MCF 10A (cell line): ENCODE measurements at regions not wholly inside any gene's neighbourhood (a gene's known extent, or its start where the extent isn't known, plus 50 kb on each side); places are given as distances from the start of the nearest gene placed in this dataset.

Experiments used
- BruUV-seq: library from RNA; stranded (reverse); fragments of 400-500 nt; replicated peaks from 2 replicates; lab custom pipeline; 2021; lab: Mats Ljungman, UMichigan
- CTCF ChIA-PET: fragments of 300-600 bp; sonication (Branson Sonifier 250); formaldehyde crosslinking; extraction: SDS; loops from one replicate; lab custom pipeline; 2021; ENCODE audit warnings: antibody characterized with exemption, inconsistent platforms; lab: Yijun Ruan, JAX
- POLR2A ChIA-PET: fragments of 300-600, 350-650 bp; sonication (Branson Sonifier 250); formaldehyde crosslinking; extraction: SDS; loops from one replicate; lab custom pipeline; 2020; ENCODE audit warnings: antibody characterized with exemption, inconsistent platforms; lab: Yijun Ruan, JAX
- DNase-seq: peaks from one replicate; pipeline ENCODE4 v3.0.0-alpha.2; 2018; ENCODE audit not compliant: unreplicated experiment
- H3K27ac Mint-ChIP-seq: one replicate; pipeline ENCODE4 v1.8.0; 2022; ENCODE audit warnings: mild to moderate bottlenecking, low read depth, mixed read lengths; ENCODE audit not compliant: unreplicated experiment
- H3K27me3 Mint-ChIP-seq: one replicate; pipeline ENCODE4 v1.8.0; 2022; ENCODE audit warnings: mixed read lengths; ENCODE audit not compliant: insufficient read depth, unreplicated experiment
- H3K36me3 Mint-ChIP-seq: one replicate; pipeline ENCODE4 v1.8.0; 2022; ENCODE audit warnings: mild to moderate bottlenecking, moderate library complexity, mixed read lengths; ENCODE audit not compliant: insufficient read depth, unreplicated experiment
- H3K4me1 Mint-ChIP-seq: one replicate; pipeline ENCODE4 v1.8.0; 2022; ENCODE audit warnings: mixed read lengths; ENCODE audit not compliant: insufficient read depth, unreplicated experiment
- H3K4me3 Mint-ChIP-seq: one replicate; pipeline ENCODE4 v1.8.0; 2022; ENCODE audit warnings: mild to moderate bottlenecking, moderate library complexity, mixed read lengths; ENCODE audit not compliant: unreplicated experiment
- H3K9me3 Mint-ChIP-seq: one replicate; pipeline ENCODE4 v1.8.0; 2022; ENCODE audit warnings: mixed read lengths; ENCODE audit not compliant: unreplicated experiment
- CTCF ChIP-seq: fragments of 200-600 bp; IDR thresholded peaks from one replicate; pipeline ENCODE4 v1.8.0; 2022; ENCODE audit warnings: antibody characterized with exemption, mild to moderate bottlenecking; ENCODE audit not compliant: unreplicated experiment
- intact Hi-C: fragments of 100-400 bp; cut with micrococcal nuclease; formaldehyde crosslinking; loops from 2 replicates; pipeline ENCODE4 v1.14.1; 2022

DNA sequence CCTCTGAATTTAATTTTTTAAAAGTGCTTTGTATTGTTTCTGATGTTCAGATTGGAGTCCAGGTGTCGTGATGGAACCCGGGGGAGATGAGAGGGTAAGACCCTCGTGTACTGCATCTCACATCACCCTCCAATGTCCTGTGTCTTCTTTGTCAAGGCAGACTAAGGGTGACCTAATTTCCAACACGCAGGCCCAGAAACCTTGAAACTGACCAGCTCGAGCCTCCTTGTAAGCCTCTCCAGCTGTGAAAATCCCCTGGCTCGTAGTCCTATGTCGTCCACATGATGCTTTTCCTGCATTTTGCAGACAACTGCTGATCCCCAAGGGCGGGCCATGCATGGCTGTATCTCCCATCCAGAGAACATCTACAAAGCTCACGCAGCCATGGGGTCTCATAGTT is 220.2 kb downstream of the ARHGAP12 start:
- intact Hi-C loops, result no loop called here
- H3K27ac Mint-ChIP-seq, result no peak overlapping the region
- TF ChIP-seq CTCF, result no peak
- H3K9me3 Mint-ChIP-seq, result peaks cover 17% of the 10 kb centered on the region
- DNase-seq, result no peak
- no TSS peak for BruUV-seq
- no peaks in the 10 kb centered on the region for H3K36me3 Mint-ChIP-seq
- POLR2A ChIA-PET, result interaction anchor here (0.9 kb wide), 1 partner anchor 37 kb away, joined by 3 read pairs; no protein-coding TSS in a partner anchor
- no peak overlapping the region for H3K4me3 Mint-ChIP-seq
- peaks cover 13% of the 10 kb centered on the region for H3K4me1 Mint-ChIP-seq
- no peaks in the 10 kb centered on the region for H3K27me3 Mint-ChIP-seq
- CTCF ChIA-PET, result no interaction called here

- intact Hi-C loops, result no loop called here
- DNase-seq, result no peak
- H3K27ac Mint-ChIP-seq, result peak overlapping the region; percentile 15
- no peak overlapping the region for H3K4me3 Mint-ChIP-seq
- no peak for TF ChIP-seq CTCF
- H3K9me3 Mint-ChIP-seq, result peaks cover 17% of the 10 kb centered on the region
- peaks cover 13% of the 10 kb centered on the region for H3K4me1 Mint-ChIP-seq
- no peaks in the 10 kb centered on the region for H3K36me3 Mint-ChIP-seq
- ChIA-PET CTCF (no interaction called here), POLR2A (no interaction called here)
- H3K27me3 Mint-ChIP-seq, result no peaks in the 10 kb centered on the region
- BruUV-seq, result no TSS peak
These were observed 220.6 kb downstream of the ARHGAP12 start for GRCh38 chr10:31708046-31708445.

- DNase-seq, result peak; percentile 21
- peak overlapping the region; percentile 15 for H3K27ac Mint-ChIP-seq
- no peak for TF ChIP-seq CTCF
- BruUV-seq, result no TSS peak
- H3K4me3 Mint-ChIP-seq, result no peak overlapping the region
- intact Hi-C loops, result no loop called here
- ChIA-PET CTCF (no interaction called here), POLR2A (no interaction called here)
- no peaks in the 10 kb centered on the region for H3K36me3 Mint-ChIP-seq
- peaks cover 13% of the 10 kb centered on the region for H3K4me1 Mint-ChIP-seq
- H3K27me3 Mint-ChIP-seq, result no peaks in the 10 kb centered on the region
- H3K9me3 Mint-ChIP-seq, result peaks cover 14% of the 10 kb centered on the region
These were observed 221.3 kb downstream of the ARHGAP12 start for GRCh38 chr10:31707093-31708039.

DNA sequence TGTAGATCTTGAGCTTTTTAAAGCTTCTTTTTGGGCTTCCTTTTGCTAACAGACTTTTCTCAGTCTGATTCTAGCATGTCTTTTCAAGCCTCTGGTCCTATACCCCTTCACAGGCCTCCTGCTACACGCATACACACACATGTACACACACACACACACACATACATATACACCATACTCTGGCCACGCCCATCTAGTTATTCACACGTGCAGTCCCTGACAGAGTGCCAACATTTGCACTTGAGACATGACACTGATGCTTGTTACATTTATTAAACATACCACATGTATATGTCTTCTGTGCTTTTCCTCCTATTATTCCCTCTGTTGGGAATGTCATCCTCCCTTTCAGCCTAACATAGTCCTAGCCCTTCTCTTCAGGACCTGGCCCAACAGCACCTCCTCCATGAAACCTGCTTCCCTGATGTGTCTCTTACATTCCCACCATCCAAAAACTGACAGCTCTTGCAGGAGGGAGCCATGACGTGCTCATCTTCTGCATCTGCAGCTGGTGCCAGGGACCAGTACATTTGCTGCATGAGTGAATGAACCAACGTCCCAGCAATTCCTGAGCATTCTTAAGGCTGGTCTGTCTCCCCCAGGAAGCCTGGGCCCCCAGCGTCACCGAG is 222.1 kb downstream of the ARHGAP12 start:
- ChIA-PET CTCF (no interaction called here), POLR2A (no interaction called here)
- Mint-ChIP-seq H3K4me3 (no peak overlapping the region), H3K27me3 (no peaks in the 10 kb centered on the region), H3K9me3 (peaks cover 10% of the 10 kb centered on the region), H3K36me3 (no peaks in the 10 kb centered on the region), H3K27ac (no peak overlapping the region), H3K4me1 (peaks cover 13% of the 10 kb centered on the region)
- no peak for DNase-seq
- no TSS peak for BruUV-seq
- TF ChIP-seq CTCF, result no peak
- intact Hi-C loops, result no loop called here
